OCI-LY3 (cell line): ENCODE measurements at regions not wholly inside any gene's neighbourhood (a gene's known extent, or its start where the extent isn't known, plus 50 kb on each side); places are given as distances from the start of the nearest gene placed in this dataset.

Source experiments
- EZH2phosphoT487 ChIP-seq: fragments of 200-600 bp; shearing (Covaris generic); IDR thresholded peaks from 2 replicates; pipeline ENCODE4 v1.6.1; 2018; ENCODE audit warnings: antibody characterized with exemption, mixed run types, low read depth
- TF ChIP-seq, protein P1 (sequence below): fragments of 200-600, 300-600 bp; sonication (generic); IDR thresholded peaks from 2 replicates; pipeline ENCODE4 v1.5.1; 2014; ENCODE audit warnings: antibody characterized with exemption, low read length, low read depth

DNA sequence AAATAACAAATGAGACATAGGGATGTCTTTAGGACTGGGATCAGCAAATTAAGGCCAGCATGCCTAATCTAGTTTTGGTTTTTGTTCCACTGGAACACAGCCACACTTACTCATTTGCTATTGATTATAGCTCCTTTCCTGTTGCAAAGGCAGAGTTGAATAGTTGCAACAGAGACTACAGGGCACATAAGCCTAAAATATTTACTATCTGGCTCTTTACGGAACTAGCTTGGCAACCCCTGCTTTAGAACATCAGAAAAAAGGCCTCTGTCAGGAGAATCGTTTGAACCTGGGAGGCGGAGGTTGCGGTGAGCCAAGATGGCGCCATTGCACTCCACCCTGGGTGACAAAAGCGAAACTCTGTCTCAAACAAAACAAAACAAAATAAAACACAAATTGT is 384.8 kb downstream of the ELAVL2 start:
- TF ChIP-seq, protein P1, sequence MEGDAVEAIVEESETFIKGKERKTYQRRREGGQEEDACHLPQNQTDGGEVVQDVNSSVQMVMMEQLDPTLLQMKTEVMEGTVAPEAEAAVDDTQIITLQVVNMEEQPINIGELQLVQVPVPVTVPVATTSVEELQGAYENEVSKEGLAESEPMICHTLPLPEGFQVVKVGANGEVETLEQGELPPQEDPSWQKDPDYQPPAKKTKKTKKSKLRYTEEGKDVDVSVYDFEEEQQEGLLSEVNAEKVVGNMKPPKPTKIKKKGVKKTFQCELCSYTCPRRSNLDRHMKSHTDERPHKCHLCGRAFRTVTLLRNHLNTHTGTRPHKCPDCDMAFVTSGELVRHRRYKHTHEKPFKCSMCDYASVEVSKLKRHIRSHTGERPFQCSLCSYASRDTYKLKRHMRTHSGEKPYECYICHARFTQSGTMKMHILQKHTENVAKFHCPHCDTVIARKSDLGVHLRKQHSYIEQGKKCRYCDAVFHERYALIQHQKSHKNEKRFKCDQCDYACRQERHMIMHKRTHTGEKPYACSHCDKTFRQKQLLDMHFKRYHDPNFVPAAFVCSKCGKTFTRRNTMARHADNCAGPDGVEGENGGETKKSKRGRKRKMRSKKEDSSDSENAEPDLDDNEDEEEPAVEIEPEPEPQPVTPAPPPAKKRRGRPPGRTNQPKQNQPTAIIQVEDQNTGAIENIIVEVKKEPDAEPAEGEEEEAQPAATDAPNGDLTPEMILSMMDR, result no peak
- TF ChIP-seq EZH2phosphoT487, result no peak
